Omental fat pad (tissue), 3 donors: ENCODE measurements at regions not wholly inside any gene's neighbourhood (a gene's known extent, or its start where the extent isn't known, plus 50 kb on each side); places are given as distances from the start of the nearest gene placed in this dataset.
"Not testable (repeated sequence)": the region's sequence is repeated elsewhere in the genome, so short reads cannot be mapped to it uniquely, and the experiment has no call there.

Source experiments
- ATAC-seq: fragments of 150-250 bp; one replicate; pipeline ENCODE4 v1.9.1; 2016; ENCODE audit warnings: mild to moderate bottlenecking, moderate library complexity; ENCODE audit not compliant: low FRiP score
- DNase-seq: peaks from one replicate; pipeline ENCODE4 v3.0.0-alpha.2; 2019; ENCODE audit warnings: low spot score
- CTCF ChIP-seq, 3 donors: fragments of 450-650 bp; IDR thresholded peaks; one replicate each; pipeline ENCODE4 v1.5.1; 2016 to 2017; ENCODE audit warnings: antibody characterized with exemption in 3 of 3, mild to moderate bottlenecking in 3 of 3, moderate library complexity in 2 of 3

GRCh38 chr18:59848002-59848401, 51.8 kb upstream of the PMAIP1 start:
- no peak for TF ChIP-seq CTCF (IDR thresholded peaks at IDR 0.05)
- no peak for ATAC-seq
- no peak for DNase-seq

- not testable (repeated sequence) for ATAC-seq, DNase-seq
Measured at GRCh38 chr18:59847491-59847846, 52.3 kb upstream of the PMAIP1 start.

- no peak for ATAC-seq
- no peak for TF ChIP-seq CTCF (IDR thresholded peaks at IDR 0.05)
- no peak for DNase-seq
Measured at GRCh38 chr18:59846814-59847490, 52.8 kb upstream of the PMAIP1 start.

GRCh38 chr18:59842947-59843346, 56.8 kb upstream of the PMAIP1 start:
- ATAC-seq (no peak), DNase-seq (no peak)
- no peak for TF ChIP-seq CTCF (IDR thresholded peaks at IDR 0.05)

DNA sequence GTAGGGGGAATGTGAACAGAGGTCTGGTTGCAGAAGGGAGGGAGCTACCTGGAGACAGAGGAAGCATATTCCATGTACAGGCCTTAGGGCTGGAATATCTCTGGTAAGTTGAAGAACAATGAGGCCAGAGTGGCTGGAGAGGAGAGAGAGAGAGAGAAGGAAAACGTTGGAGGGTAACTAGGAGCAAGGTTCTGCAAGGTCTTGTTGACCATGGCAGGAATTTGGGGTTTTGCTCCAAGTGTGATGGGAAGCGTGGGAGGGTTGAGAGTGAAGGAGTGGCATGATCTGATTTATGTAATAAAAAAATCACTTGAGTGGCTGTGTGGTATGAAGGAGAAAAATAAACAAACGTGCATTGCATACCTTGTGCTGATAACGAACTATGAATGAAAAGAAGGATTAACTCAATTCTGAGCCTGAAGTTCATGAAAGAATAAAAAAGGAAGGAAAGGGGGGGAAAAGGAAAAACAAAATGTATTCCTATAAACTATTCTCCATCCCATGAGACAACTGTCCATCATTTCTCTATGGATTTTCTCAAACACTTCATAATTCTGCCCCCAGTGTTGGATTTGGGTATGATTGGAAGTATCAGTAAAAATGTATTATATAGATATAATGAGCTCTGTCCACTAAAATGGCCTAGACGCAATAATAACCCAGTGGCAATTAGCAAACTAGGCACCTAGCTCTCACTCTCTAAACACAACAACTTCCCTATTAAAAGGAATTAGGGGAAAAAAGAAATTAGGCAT, 59.7 kb upstream of the PMAIP1 start:
- DNase-seq = no peak
- ATAC-seq = no peak
- TF ChIP-seq CTCF (IDR thresholded peaks at IDR 0.05) = no peak

- no peak for TF ChIP-seq CTCF (IDR thresholded peaks at IDR 0.05)
- DNase-seq (no peak), ATAC-seq (no peak)
Measured at GRCh38 chr18:59839246-59839645, 60.5 kb upstream of the PMAIP1 start.

- DNase-seq = no peak
- TF ChIP-seq CTCF (IDR thresholded peaks at IDR 0.05) = peak in 2 of 3 donors; percentile 46 to 58
- peak; percentile 75 for ATAC-seq
Measured at GRCh38 chr18:59837586-59837985, 62.2 kb upstream of the PMAIP1 start.
